NCI-H1417 (cell line): ENCODE measurements at regions not wholly inside any gene's neighbourhood (a gene's known extent, or its start where the extent isn't known, plus 50 kb on each side); places are given as distances from the start of the nearest gene placed in this dataset.
"Not testable (repeated sequence)": the region's sequence is repeated elsewhere in the genome, so short reads cannot be mapped to it uniquely, and the experiment has no call there.

Experiments used
- DNase-seq, 3 experiments: peaks; one replicate each; lab custom pipeline; 2025; lab: John Stamatoyannopoulos, UW

GRCh38 chr14:94836849-94837248, 66.9 kb upstream of the GSC start:
- no peak for DNase-seq

GRCh38 chr14:94833633-94834032, 63.7 kb upstream of the GSC start:
- DNase-seq: no peak

DNA sequence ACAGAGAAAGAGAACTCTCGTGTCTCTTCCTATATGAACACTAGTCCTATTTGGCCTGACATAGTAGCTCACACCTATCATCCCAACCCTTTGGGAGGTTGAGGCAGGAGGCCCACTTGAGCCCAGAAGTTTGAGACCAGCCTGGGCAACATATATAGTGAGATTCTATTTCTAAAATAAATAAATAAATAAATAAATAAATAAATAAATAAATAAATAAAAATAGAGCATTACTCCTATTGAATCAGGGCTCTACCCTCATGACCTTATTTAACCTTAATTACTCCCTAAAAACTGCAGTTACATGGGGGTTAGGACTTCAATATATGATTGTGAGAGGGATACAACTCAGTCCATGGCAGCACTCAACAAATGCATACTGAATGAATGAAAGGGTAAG, 61.2 kb upstream of the GSC start:
- DNase-seq: no peak

DNA sequence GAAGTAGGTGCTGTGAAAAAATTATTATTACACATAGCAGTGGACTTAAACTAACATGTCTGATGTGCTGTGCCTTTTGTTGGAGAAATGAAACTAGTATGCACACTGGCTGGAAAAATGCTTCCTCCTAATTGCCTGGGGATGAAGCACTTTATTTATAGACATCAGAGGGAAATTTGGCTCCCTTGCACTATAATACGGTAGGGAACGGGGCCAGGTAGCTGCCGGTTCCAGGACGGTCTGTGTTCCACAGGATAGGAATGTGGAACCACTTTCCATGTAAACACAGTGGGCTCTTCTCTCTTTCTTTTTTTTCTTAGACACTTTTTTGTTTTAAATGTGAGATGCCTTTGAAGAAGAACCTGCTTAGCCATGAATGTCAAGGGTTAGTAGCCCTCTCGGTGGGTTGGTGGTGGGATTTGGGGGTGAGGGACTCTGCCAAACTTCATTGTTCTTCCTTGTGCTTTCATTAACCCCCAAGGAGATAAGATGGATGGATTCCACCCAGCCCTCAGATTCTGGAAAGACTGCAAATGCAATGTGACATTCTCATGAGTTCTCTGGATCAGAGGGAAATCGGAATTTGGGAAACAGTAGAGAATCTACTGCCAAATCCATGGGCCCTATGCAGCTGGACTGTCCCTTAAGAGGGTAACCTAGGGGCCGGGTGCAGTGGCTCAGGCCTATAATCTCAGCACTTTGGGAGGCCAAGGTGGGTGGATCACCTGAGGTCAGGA, 58.0 kb upstream of the GSC start:
- no peak for DNase-seq

- no peak for DNase-seq
Measured at GRCh38 chr14:94826774-94827173, 56.9 kb upstream of the GSC start.

- DNase-seq: no peak
Measured at GRCh38 chr14:94823556-94824341, 53.8 kb upstream of the GSC start.

- DNase-seq: no peak
Measured at GRCh38 chr14:94821705-94822104, 51.8 kb upstream of the GSC start.

DNA sequence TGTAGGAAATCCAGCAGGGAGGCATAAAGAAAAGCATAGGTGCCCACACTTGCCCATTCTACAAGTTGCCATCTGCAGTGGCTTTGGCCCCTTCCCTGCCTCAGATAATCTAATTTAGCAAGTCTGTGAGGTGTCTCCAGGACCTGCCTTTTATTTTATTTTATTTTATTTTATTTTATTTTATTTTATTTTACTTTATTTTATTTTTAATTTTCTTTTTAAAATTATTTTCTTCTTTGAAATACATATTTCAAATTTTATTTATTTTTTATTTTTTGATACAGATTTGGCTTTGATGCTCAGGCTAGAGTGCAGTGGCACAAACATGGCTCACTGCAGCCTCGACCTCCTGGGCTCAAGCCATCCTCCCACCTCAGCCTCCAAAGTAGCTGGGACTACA, 51.0 kb upstream of the GSC start:
- DNase-seq: not testable (repeated sequence)
